ENCODE measurements at regions not wholly inside any gene's neighbourhood (a gene's known extent, or its start where the extent isn't known, plus 50 kb on each side); places are given as distances from the start of the nearest gene placed in this dataset.

- H3K4me1 ChIP-seq: no peaks in the 10 kb centered on the region
- ATAC-seq: no peak
- no peaks in the 10 kb centered on the region for H3K9me3 ChIP-seq
- no peaks in the 10 kb centered on the region for H3K36me3 ChIP-seq
- peaks cover 12% of the 10 kb centered on the region for H3K27me3 ChIP-seq (ENCODE audit: low read depth)
- DNase-seq: no peak
- no peak overlapping the region for H3K27ac ChIP-seq
- TF ChIP-seq CTCF (IDR thresholded peaks at IDR 0.05): no peak
- H3K4me3 ChIP-seq: no peak overlapping the region
- intact Hi-C loops (cut with DNase I): no loop called here
These were observed 70.4 kb upstream of the UQCRFS1 start for GRCh38 chr19:29283366-29283765.

GRCh38 chr19:29285187-29285687, 72.3 kb upstream of the UQCRFS1 start:
- intact Hi-C loops (cut with DNase I): no loop called here
- TF ChIP-seq CTCF (IDR thresholded peaks at IDR 0.05): no peak
- H3K9me3 ChIP-seq: no peaks in the 10 kb centered on the region
- no peak overlapping the region for H3K27ac ChIP-seq
- peaks cover 5% of the 10 kb centered on the region for H3K27me3 ChIP-seq (ENCODE audit: low read depth)
- ATAC-seq (no peak), DNase-seq (no peak)
- H3K4me3 ChIP-seq: no peak overlapping the region
- no peaks in the 10 kb centered on the region for H3K4me1 ChIP-seq
- H3K36me3 ChIP-seq: no peaks in the 10 kb centered on the region

DNA sequence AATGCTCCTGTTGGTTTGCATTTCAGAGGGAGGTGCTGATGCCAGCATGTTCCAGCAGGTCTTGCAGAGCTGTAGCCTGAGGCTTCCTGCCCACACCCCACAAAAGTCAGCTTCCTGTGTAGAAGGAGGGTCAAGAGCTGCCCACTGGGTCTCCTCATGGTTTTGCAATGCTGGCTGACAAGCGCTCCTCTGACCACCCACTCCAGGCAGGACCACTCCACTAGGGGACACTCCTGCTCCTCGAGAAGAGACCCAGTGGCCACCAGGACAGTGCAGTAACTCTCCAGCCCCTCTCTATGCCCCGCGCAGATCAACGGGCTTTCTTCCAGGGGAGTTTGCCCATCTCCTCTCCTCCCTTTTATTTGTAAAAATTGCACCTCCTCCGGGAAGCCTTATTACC, 72.9 kb upstream of the UQCRFS1 start:
- H3K4me1 ChIP-seq: no peaks in the 10 kb centered on the region
- intact Hi-C loops (cut with DNase I): no loop called here
- ATAC-seq: peak in 1 of 2 donors; percentile 48

DNA sequence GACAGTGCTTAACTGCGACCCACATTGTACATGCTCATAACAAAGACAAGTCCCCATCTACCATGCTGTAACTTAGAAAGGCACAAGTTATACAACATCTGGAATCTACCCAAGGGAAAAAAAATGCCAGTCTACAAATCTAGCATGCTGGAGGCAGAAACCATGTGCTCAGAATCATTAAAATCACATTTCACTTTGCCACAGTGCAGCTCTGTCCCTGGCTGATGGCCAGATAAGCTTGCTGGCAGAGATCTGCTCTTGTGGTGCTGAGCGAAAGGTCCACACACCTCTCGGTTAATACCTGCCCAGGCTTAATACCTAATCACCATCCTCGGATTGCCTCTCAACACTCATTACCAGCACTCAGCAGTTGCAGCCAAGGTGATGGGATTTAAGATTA, 74.1 kb upstream of the UQCRFS1 start:
- no peak for TF ChIP-seq CTCF (IDR thresholded peaks at IDR 0.05)
- no peaks in the 10 kb centered on the region for H3K9me3 ChIP-seq
- H3K4me3 ChIP-seq: no peak overlapping the region
- no peak overlapping the region for H3K27ac ChIP-seq
- H3K27me3 ChIP-seq (ENCODE audit: low read depth): peaks cover 8% of the 10 kb centered on the region
- ATAC-seq: no peak
- H3K36me3 ChIP-seq: no peaks in the 10 kb centered on the region
- H3K4me1 ChIP-seq: no peaks in the 10 kb centered on the region
- no peak for DNase-seq
- intact Hi-C loops (cut with DNase I): no loop called here

More for the DNA sequence above, 72.9 kb upstream of the UQCRFS1 start:
- Histone ChIP-seq H3K9me3 (no peaks in the 10 kb centered on the region), H3K4me3 (no peak overlapping the region), H3K27me3 (ENCODE audit: low read depth) (peaks cover 7% of the 10 kb centered on the region), H3K27ac (no peak overlapping the region), H3K36me3 (no peaks in the 10 kb centered on the region)
- no peak for TF ChIP-seq CTCF (IDR thresholded peaks at IDR 0.05)
- DNase-seq: no peak

DNA sequence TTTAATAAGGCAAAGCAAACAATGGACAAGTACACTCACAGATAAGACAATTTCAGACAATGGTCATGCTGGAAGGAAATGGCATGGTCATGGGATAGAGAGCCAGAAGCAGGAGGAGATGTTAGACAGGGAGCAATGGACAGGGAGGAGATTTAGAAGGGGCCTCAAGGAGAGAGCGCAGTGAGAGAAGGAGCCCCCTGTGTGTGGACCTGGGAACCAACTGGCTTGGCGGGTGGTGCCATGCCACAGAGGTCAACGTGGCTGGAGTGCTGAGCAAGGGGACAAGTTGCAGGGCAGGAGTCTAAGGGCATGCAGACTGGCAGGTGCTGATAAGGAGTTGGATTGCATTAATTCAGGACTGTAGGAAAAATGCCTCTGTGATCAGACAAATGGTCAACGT, 75.3 kb upstream of the UQCRFS1 start:
- H3K9me3 ChIP-seq: no peaks in the 10 kb centered on the region
- no peak overlapping the region for H3K27ac ChIP-seq
- DNase-seq (no peak), ATAC-seq (no peak)
- TF ChIP-seq CTCF (IDR thresholded peaks at IDR 0.05): no peak
- intact Hi-C loops (cut with DNase I): no loop called here
- peaks cover 8% of the 10 kb centered on the region for H3K27me3 ChIP-seq (ENCODE audit: low read depth)
- H3K4me1 ChIP-seq: no peaks in the 10 kb centered on the region
- no peaks in the 10 kb centered on the region for H3K36me3 ChIP-seq
- no peak overlapping the region for H3K4me3 ChIP-seq

DNA sequence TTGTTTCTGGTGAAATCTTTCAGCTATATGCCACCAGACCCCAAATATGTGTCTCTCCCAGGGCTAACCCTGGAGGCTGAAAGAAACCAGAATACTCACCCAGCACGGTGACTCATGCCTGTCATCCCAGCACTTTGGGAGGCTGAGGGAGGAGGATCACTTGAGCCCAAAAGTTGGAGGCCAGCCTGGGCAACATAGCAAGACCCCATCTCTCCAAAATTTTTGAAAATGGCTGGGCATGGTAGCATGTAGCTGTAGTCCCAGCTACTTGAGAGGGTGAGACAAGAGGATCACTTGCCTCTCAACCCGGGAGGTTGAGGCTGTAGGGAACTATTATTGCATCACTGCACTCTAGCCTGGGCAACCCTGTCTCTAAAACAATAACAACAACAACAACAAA, 76.1 kb upstream of the UQCRFS1 start:
- DNase-seq (no peak), ATAC-seq (no peak)
- intact Hi-C loops (cut with DNase I): no loop called here
- H3K27me3 ChIP-seq (ENCODE audit: low read depth): peaks cover 7% of the 10 kb centered on the region
- no peaks in the 10 kb centered on the region for H3K36me3 ChIP-seq
- no peaks in the 10 kb centered on the region for H3K4me1 ChIP-seq
- TF ChIP-seq CTCF (IDR thresholded peaks at IDR 0.05): no peak
- no peak overlapping the region for H3K4me3 ChIP-seq
- H3K9me3 ChIP-seq: no peaks in the 10 kb centered on the region
- no peak overlapping the region for H3K27ac ChIP-seq
